HG03342 (cell line): ENCODE measurements at regions not wholly inside any gene's neighbourhood (a gene's known extent, or its start where the extent isn't known, plus 50 kb on each side); places are given as distances from the start of the nearest gene placed in this dataset.

Experiments
- ATAC-seq: cut with Tn5 transposase; IDR thresholded peaks from one replicate; pipeline ENCODE4 v1.9.1; 2021; ENCODE audit warnings: mild to moderate bottlenecking, moderate library complexity; ENCODE audit not compliant: unreplicated experiment

GRCh38 chr13:84542348-84542747, 660.1 kb upstream of the SLITRK1 start:
- no peak for ATAC-seq

GRCh38 chr13:84536906-84537305, 654.6 kb upstream of the SLITRK1 start:
- ATAC-seq: no peak

- ATAC-seq: no peak
Measured at GRCh38 chr13:84528408-84529070, 646.3 kb upstream of the SLITRK1 start.

DNA sequence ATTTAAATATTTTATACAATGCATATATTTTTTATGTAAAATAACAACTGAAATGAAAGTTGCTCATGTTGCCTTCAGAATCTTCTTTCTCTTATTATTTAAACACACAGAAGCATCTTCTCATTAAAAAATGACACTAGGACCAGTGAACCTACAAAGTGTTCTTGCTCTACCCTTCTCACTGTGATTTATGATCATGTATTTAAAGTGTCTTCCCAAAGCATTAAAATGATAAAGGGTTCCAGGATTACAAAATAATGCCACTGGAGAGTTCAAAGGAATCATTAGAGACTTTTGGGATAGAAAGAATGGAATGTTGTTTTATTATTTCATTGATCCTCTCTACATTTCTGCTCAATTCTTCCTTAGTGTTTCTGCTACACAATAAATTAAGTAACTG, 643.6 kb upstream of the SLITRK1 start:
- ATAC-seq: no peak

- ATAC-seq: no peak
Measured at GRCh38 chr13:84524586-84524985, 642.3 kb upstream of the SLITRK1 start.

DNA sequence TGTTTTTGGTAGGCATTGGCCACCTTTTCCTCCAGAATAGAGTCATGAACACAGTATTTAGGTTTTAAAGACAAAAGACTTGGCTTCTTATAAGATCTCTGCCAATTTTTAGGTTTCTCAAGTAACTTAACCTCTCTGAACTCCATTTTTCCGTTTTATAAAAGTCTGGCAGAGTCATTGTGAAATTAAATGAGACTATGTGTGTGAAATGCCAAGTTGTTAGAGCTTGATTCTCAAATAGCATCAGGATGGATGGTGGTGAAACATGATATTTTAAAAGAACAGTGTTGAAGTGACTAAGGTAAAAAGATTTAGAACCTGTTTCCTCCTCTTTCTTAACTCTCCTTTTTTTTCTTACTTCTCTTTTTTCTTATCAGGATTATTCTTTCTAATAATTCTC, 617.7 kb upstream of the SLITRK1 start:
- no peak for ATAC-seq

- ATAC-seq: no peak
Measured at GRCh38 chr13:84497613-84498012, 615.3 kb upstream of the SLITRK1 start.

GRCh38 chr13:84491952-84492351, 609.7 kb upstream of the SLITRK1 start:
- ATAC-seq: no peak

DNA sequence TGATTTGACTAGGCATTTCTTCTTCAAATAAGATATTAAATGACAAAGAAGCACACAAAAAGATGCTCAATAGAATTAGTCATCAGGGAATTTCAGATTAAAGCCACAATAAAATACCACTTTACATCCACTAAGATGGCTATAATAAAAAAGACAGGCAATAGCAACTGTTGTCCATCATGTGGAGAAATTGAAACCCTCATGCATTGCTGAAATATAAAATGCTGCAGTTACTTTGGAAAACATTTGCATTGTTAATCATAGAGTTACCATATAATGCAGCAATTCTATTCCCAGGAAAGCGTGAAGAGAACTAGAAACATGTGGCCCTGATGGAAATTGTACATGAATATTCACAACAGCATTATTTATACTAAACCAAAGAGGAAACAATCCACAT, 605.5 kb upstream of the SLITRK1 start:
- ATAC-seq: no peak

DNA sequence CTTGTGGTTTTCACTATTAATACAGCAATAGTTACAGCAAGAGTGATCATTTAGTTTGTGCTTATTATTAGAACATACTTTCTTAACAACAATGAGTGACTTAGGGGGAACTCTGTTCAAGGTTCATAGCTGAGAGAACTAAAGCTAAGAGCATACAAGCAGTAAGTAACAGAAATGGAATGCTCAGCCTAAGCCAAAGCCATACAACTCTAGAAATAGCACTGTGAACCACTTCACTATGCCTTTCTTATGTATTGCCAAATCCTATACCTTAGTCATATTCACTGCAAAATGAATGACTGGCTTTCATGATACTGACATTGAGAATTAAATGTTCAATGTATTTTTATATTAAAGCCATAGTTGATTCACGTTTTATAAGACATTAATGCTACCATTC, 599.7 kb upstream of the SLITRK1 start:
- ATAC-seq: no peak

GRCh38 chr13:84479656-84480055, 597.4 kb upstream of the SLITRK1 start:
- ATAC-seq: no peak

DNA sequence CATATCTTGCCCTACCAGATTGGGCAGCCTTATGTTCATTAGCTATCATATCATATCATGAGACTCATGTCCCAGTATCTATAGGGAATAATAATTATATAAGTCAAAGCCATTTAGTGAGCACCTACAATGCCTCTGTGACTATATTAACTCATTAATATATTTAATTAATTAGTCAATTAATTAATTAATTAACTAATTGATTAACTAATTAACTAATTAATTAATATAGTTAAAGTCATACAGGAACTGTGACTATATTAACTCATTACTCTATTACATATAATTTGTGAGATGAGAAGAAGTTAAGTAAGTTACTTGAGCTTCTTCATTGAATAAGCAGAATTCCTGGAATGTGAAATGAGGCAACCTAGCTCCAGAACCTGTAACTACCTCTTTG, 588.3 kb upstream of the SLITRK1 start:
- ATAC-seq: no peak

DNA sequence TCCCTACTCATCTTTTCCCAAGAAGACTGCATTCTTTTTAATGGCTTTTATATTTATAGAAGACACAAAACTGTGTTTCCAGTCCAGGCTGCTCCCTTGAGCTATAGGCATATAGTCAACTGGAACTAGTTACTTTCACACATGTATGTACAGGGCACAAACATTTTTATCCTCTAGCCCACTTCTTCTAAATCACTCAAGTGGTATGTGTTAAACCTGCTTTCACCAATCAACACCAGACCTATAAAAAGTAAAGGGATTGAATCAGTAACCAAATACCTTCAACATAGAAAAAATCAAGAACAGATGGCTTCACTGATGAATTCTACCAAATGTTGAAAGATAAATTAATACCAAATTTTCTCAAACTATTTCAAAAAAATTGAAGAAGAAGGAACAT, 584.2 kb upstream of the SLITRK1 start:
- ATAC-seq: no peak

- no peak for ATAC-seq
Measured at GRCh38 chr13:84460989-84461388, 578.7 kb upstream of the SLITRK1 start.

- ATAC-seq: no peak
Measured at GRCh38 chr13:84455143-84455905, 573.0 kb upstream of the SLITRK1 start.

DNA sequence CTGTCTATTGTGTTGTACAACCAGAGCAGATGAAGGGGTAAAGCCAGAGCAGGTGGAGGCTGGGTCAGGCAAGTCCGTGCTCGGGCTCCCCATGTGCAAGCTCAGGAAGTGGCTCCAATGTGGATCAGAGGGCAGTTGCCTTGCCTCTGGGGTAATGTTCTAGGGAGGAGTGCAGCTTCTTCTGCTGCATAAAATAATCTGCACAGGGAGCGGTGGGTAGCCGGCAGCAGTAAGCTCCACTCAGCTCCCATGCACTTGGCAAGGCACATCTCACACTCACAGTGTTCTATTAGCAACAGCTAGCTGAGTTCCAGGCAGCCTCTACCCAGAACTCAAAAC, 565.3 kb upstream of the SLITRK1 start:
- no peak for ATAC-seq

GRCh38 chr13:84446972-84447639, 564.8 kb upstream of the SLITRK1 start:
- no peak for ATAC-seq

DNA sequence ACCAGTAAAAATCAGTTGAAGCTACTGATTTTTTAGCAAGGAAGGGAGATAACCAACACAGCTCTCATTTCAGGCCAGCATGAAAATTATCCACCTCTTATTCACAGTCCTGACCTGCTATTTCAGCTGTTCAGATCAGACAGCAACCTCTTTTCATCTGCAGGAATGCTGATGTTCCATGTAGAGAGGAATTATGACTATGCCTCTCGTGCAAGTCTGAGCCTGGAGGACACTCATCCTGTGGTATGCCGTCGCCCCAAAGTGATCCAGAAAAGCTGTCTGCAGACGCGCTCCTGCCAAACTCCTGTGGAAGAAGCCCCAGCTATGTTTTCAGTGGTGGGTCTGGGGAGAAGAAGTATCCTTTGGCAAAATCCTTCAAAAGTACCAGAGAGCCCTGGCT, 563.5 kb upstream of the SLITRK1 start:
- ATAC-seq: no peak

DNA sequence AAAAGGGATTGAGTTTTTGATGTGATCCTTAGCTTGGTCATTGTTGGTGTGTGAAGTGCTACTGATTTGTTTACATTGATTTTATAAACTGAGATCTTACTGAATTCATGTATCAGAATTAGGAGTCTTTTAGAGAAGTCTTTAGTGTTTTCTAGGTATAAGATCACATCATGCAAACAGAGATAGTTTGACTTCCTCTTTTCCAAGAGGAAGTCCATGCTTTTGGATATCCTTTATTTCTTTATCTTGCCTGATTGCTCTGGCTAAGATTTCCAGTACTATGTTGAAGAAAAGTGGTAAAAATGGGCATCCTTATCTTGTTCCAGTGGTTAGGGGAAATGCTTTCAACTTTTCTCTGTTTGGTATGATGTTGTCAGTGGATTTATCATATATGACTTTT, 561.2 kb upstream of the SLITRK1 start:
- ATAC-seq: no peak

- no peak for ATAC-seq
Measured at GRCh38 chr13:84439108-84439507, 556.8 kb upstream of the SLITRK1 start.

- ATAC-seq: no peak
Measured at GRCh38 chr13:84433024-84433423, 550.8 kb upstream of the SLITRK1 start.

GRCh38 chr13:84431646-84432045, 549.4 kb upstream of the SLITRK1 start:
- no peak for ATAC-seq
